ENCODE measurements at regions not wholly inside any gene's neighbourhood (a gene's known extent, or its start where the extent isn't known, plus 50 kb on each side); places are given as distances from the start of the nearest gene placed in this dataset.

DNA sequence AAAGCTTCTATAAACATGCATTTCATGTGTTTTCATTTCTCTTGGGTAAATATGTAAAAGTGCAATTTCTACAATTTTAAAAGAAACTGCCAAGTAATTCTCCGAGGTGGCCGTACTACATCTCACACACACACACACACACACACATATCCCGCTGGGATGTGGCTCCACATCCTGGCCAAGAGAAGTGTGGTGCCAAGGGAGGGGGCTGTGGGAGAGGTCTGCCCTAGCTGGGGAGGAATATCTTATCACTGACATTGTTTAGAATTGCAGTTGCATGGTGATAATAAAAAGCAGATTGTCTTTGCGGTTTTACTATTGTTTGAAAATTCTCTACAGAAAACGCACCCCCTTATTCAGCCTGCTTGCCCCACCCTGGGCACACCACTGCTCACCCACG is 558.4 kb downstream of the BNC2 start:
- H3K9me3 Mint-ChIP-seq = no peaks in the 10 kb centered on the region
- DNase-seq (ENCODE audit: low spot score in 2 of 2, unreplicated experiment in 2 of 2) = no peak
- H3K27me3 Mint-ChIP-seq (ENCODE audit: low read depth) = no peaks in the 10 kb centered on the region
- TF ChIP-seq, protein P1, sequence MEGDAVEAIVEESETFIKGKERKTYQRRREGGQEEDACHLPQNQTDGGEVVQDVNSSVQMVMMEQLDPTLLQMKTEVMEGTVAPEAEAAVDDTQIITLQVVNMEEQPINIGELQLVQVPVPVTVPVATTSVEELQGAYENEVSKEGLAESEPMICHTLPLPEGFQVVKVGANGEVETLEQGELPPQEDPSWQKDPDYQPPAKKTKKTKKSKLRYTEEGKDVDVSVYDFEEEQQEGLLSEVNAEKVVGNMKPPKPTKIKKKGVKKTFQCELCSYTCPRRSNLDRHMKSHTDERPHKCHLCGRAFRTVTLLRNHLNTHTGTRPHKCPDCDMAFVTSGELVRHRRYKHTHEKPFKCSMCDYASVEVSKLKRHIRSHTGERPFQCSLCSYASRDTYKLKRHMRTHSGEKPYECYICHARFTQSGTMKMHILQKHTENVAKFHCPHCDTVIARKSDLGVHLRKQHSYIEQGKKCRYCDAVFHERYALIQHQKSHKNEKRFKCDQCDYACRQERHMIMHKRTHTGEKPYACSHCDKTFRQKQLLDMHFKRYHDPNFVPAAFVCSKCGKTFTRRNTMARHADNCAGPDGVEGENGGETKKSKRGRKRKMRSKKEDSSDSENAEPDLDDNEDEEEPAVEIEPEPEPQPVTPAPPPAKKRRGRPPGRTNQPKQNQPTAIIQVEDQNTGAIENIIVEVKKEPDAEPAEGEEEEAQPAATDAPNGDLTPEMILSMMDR (IDR thresholded peaks at IDR 0.05; ENCODE audit: unreplicated experiment) = no peak
- no peak overlapping the region for H3K27ac Mint-ChIP-seq
- no peaks in the 10 kb centered on the region for H3K36me3 Mint-ChIP-seq
- no peak overlapping the region for H3K4me3 Mint-ChIP-seq
- H3K4me1 Mint-ChIP-seq = peaks cover 42% of the 10 kb centered on the region

DNA sequence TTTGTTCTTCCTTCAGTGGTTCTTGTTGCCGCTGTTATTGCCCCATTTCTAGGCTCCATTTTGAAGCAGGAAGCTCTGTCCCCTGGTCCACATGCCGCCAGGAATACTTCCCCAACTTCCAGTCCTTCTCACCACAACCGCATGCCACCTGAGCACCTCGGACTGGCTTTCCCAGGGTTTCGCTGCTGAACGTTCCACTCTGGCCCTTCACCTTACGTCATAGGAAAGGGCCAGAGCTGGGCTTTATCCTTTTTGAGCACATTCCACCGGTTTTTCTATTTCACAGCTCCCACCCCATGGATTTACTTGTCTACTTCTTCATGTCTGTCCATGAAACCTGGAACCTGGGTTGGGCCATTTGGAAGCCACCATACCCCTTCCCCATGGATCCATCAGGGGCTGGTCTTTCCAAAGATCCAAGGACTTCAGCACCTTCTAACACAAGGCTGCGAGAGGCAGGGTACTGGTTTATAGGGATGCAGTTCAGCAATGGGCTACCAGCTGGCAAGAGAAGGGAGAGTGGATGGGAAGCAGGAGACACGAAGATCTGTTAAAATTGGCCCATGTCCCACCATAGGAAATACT is 557.4 kb downstream of the BNC2 start:
- Mint-ChIP-seq H3K4me3 (no peak overlapping the region), H3K36me3 (no peaks in the 10 kb centered on the region), H3K4me1 (peaks cover 36% of the 10 kb centered on the region), H3K27ac (no peak overlapping the region), H3K27me3 (ENCODE audit: low read depth) (no peaks in the 10 kb centered on the region), H3K9me3 (no peaks in the 10 kb centered on the region)
- TF ChIP-seq, protein P1 (IDR thresholded peaks at IDR 0.05; ENCODE audit: unreplicated experiment) = no peak
- DNase-seq (ENCODE audit: low spot score in 2 of 2, unreplicated experiment in 2 of 2) = no peak

DNA sequence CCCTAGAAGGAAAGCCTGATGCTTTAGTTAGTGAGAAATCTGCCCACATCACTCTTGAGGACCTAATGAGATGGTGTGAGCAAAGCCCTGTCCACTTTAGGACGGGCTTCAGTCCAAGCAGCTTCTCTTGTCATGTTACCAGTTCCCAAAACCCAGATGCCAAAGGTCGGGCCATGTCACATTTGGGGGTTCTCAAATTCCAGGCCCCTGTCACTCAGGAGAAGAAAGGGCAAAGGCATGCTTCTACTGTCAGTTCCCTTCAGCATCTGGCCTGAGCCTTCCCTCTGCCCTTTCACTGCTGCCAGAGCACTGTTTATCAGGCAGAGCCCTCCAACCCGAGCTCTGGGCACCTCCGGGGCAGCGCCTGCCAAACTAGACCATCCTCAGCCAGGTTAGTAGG is 556.0 kb downstream of the BNC2 start:
- Mint-ChIP-seq H3K9me3 (no peaks in the 10 kb centered on the region), H3K4me3 (no peak overlapping the region), H3K4me1 (peaks cover 32% of the 10 kb centered on the region), H3K27ac (no peak overlapping the region), H3K36me3 (no peaks in the 10 kb centered on the region), H3K27me3 (ENCODE audit: low read depth) (no peaks in the 10 kb centered on the region)
- DNase-seq (ENCODE audit: low spot score in 2 of 2, unreplicated experiment in 2 of 2) = no peak
- TF ChIP-seq, protein P1 (IDR thresholded peaks at IDR 0.05; ENCODE audit: unreplicated experiment) = no peak

DNA sequence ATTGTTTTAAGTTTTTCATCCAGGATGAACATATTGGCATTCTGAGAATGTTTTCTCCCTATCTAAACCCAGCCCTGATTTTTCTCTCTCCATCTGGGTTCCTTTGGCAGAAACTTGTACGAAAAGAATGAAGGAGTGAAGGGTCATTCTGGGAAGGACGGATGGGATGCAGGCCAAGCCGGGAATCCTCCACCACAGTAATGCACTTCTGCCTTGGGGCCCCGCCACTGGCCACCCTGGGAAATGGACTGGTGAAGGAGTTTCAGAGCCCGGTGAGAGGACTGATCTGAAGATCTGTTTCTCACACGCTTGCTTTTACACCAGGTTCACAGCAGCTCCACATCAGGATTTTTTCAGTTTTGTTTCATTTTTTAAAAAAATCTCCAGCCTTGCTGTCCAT is 554.8 kb downstream of the BNC2 start:
- Mint-ChIP-seq H3K4me3 (no peak overlapping the region), H3K27ac (peak overlapping the region; percentile 13), H3K27me3 (ENCODE audit: low read depth) (no peaks in the 10 kb centered on the region), H3K36me3 (peaks cover 3% of the 10 kb centered on the region), H3K9me3 (peaks cover 4% of the 10 kb centered on the region), H3K4me1 (peaks cover 21% of the 10 kb centered on the region)
- DNase-seq (ENCODE audit: low spot score in 2 of 2, unreplicated experiment in 2 of 2) = no peak
- TF ChIP-seq, protein P1 (IDR thresholded peaks at IDR 0.05; ENCODE audit: unreplicated experiment) = no peak

DNA sequence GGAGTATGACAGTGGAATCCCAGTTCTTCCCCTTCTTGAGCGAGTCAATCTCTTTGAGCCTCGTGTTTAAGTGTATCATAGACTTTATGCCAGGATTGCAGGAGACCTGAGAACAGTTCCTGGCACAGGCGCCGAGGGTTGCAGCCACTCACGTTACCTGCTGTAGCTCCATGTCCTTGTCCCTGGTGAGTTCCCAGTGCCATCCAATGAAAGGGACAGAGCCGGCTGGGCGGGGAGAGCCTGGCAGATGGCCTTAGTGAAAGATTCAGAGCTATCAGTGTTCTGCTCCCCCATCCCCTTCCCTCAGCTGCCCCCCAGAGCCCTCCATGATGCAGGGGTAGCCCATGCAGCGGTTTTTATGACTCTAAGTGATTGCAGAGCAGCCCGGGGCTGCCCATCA is 554.0 kb downstream of the BNC2 start:
- Mint-ChIP-seq H3K27me3 (ENCODE audit: low read depth) (no peaks in the 10 kb centered on the region), H3K4me3 (no peak overlapping the region), H3K27ac (no peak overlapping the region), H3K9me3 (peaks cover 4% of the 10 kb centered on the region), H3K36me3 (peaks cover 3% of the 10 kb centered on the region), H3K4me1 (peaks cover 17% of the 10 kb centered on the region)
- TF ChIP-seq, protein P1 (IDR thresholded peaks at IDR 0.05; ENCODE audit: unreplicated experiment) = no peak
- DNase-seq (ENCODE audit: low spot score in 2 of 2, unreplicated experiment in 2 of 2) = no peak

Data from mesothelial cell of epicardium (in vitro differentiated cells).